Esophagus muscularis mucosa (tissue), 4 donors: ENCODE measurements at regions not wholly inside any gene's neighbourhood (a gene's known extent, or its start where the extent isn't known, plus 50 kb on each side); places are given as distances from the start of the nearest gene placed in this dataset.

Source experiments
- DNase-seq: peaks from one replicate; pipeline ENCODE4 v3.0.0-alpha.2; 2017; ENCODE audit errors: extremely low spot score
- H3K27ac ChIP-seq, 4 donors: fragments of 200-600 bp; sonication (generic); replicated peaks in 1 of 4; 1 replicate in 3 of 4; 2 replicates in 1 of 4; pipeline ENCODE4 v1.5.1; 2016 to 2019; ENCODE audit warnings: mild to moderate bottlenecking in 1 of 4
- H3K27me3 ChIP-seq, 4 donors: fragments of 200-600 bp; sonication (generic); one replicate each; pipeline versions ENCODE4 v1.5.1 to v1.6.0; 2016 to 2019
- H3K36me3 ChIP-seq, 4 donors: fragments of 200-600 bp; sonication (generic); one replicate each; pipeline ENCODE4 v1.5.1; 2016 to 2019
- H3K4me1 ChIP-seq, 4 donors: fragments of 200-600 bp; sonication (generic); one replicate each; pipeline ENCODE4 v1.5.1; 2016 to 2019
- H3K4me3 ChIP-seq, 4 donors: fragments of 200-600 bp; sonication (generic); 1 replicate in 2 of 4; 2 replicates in 2 of 4; pipeline ENCODE4 v1.5.1; 2016 to 2019; ENCODE audit warnings: mild to moderate bottlenecking in 4 of 4, moderate library complexity in 1 of 4
- H3K9me3 ChIP-seq, 4 donors: fragments of 200-600 bp; sonication (generic); 1 replicate in 3 of 4; 2 replicates in 1 of 4; pipeline ENCODE4 v1.5.1; 2016 to 2019
- CTCF ChIP-seq, 3 experiments: fragments of 200-600 bp in 2 of 3; fragments of 450-650 bp in 1 of 3; sonication (generic) in 2 of 3; IDR thresholded peaks; one replicate each; pipeline ENCODE4 v1.5.1; 2017 to 2019; ENCODE audit warnings: antibody characterized with exemption in 3 of 3, mild to moderate bottlenecking in 2 of 3, moderate library complexity in 1 of 3
- EP300 ChIP-seq: sonication (generic); formaldehyde crosslinking; IDR thresholded peaks from one replicate; pipeline ENCODE4 v1.6.1; 2017; ENCODE audit warnings: antibody characterized with exemption
- POLR2A ChIP-seq: fragments of 450-650 bp; IDR thresholded peaks from one replicate; pipeline ENCODE4 v1.6.1; 2017; ENCODE audit warnings: antibody characterized with exemption, moderate library complexity, mild to moderate bottlenecking, low read depth
- POLR2AphosphoS5 ChIP-seq, 2 donors: sonication (generic); formaldehyde crosslinking; IDR thresholded peaks; one replicate each; pipeline ENCODE4 v1.6.1; 2017; ENCODE audit warnings: antibody characterized with exemption in 2 of 2
- WGBS: methylation state at CpG from one replicate; pipeline ENCODE4 v1.1.5; 2018; 5-methylcytosine and 5-hydroxymethylcytosine counted together
- intact Hi-C: fragments of 100-400 bp; cut with DNase I; formaldehyde crosslinking; loops from one replicate; pipeline ENCODE4 v1.15.1; 2023

- intact Hi-C loops: loop anchor here (10.0 kb wide), 1 partner anchor 656 kb away; no protein-coding TSS in a partner anchor
- Histone ChIP-seq H3K9me3 (no peaks in the 10 kb centered on the region), H3K4me1 (no peaks in the 10 kb centered on the region), H3K27me3 (no peaks in the 10 kb centered on the region), H3K27ac (no peak overlapping the region), H3K4me3 (no peak overlapping the region), H3K36me3 (no peaks in the 10 kb centered on the region)
- DNase-seq: no peak
- 67% methylated on average over 1 of the region's 1 CpG for WGBS
- TF ChIP-seq CTCF (IDR thresholded peaks at IDR 0.05) (no peak), EP300 (no peak), POLR2AphosphoS5 (IDR thresholded peaks at IDR 0.05) (no peak), POLR2A (no peak)
These were observed 284.2 kb downstream of the POU4F1 start for GRCh38 chr13:78319101-78319627.

GRCh38 chr13:78317030-78317429, 286.3 kb downstream of the POU4F1 start:
- Histone ChIP-seq H3K36me3 (no peaks in the 10 kb centered on the region), H3K9me3 (no peaks in the 10 kb centered on the region), H3K4me3 (no peak overlapping the region), H3K27me3 (no peaks in the 10 kb centered on the region), H3K27ac (no peak overlapping the region), H3K4me1 (no peaks in the 10 kb centered on the region)
- TF ChIP-seq EP300: no peak
- TF ChIP-seq POLR2A: no peak
- peak in 1 of 3 experiments; percentile 34 for TF ChIP-seq CTCF (IDR thresholded peaks at IDR 0.05)
- intact Hi-C loops: loop anchor here (10.0 kb wide), 1 partner anchor 658 kb away; no protein-coding TSS in a partner anchor
- DNase-seq: no peak

- peak; percentile 74 for DNase-seq
- intact Hi-C loops: loop anchor here (10.0 kb wide), 1 partner anchor 665 kb away; no protein-coding TSS in a partner anchor
These were observed 293.7 kb downstream of the POU4F1 start for GRCh38 chr13:78309497-78310180.

GRCh38 chr13:78306519-78307206, 296.7 kb downstream of the POU4F1 start:
- TF ChIP-seq CTCF (IDR thresholded peaks at IDR 0.05) (no peak), POLR2A (no peak), EP300 (no peak), POLR2AphosphoS5 (IDR thresholded peaks at IDR 0.05) (no peak)
- 49% methylated on average over 3 of the region's 3 CpGs for WGBS

More at GRCh38 chr13:78309497-78310180, 293.7 kb downstream of the POU4F1 start:
- H3K9me3 ChIP-seq: no peaks in the 10 kb centered on the region
- WGBS: 80% methylated on average over 4 of the region's 4 CpGs
- H3K36me3 ChIP-seq: no peaks in the 10 kb centered on the region
- no peak overlapping the region for H3K4me3 ChIP-seq
- no peaks in the 10 kb centered on the region for H3K27me3 ChIP-seq
- H3K4me1 ChIP-seq: no peaks in the 10 kb centered on the region
- TF ChIP-seq POLR2A: no peak
- no peak for TF ChIP-seq CTCF (IDR thresholded peaks at IDR 0.05)
- TF ChIP-seq POLR2AphosphoS5 (IDR thresholded peaks at IDR 0.05): no peak
- TF ChIP-seq EP300: no peak
- H3K27ac ChIP-seq: no peak overlapping the region

More at GRCh38 chr13:78306519-78307206, 296.7 kb downstream of the POU4F1 start:
- H3K4me1 ChIP-seq: no peaks in the 10 kb centered on the region
- H3K27me3 ChIP-seq: no peaks in the 10 kb centered on the region
- no peak overlapping the region for H3K4me3 ChIP-seq
- intact Hi-C loops: no loop called here
- no peaks in the 10 kb centered on the region for H3K9me3 ChIP-seq
- no peaks in the 10 kb centered on the region for H3K36me3 ChIP-seq
- no peak overlapping the region for H3K27ac ChIP-seq
- DNase-seq: peak; percentile 42
